RWPE1 (cell line): ENCODE measurements at regions not wholly inside any gene's neighbourhood (a gene's known extent, or its start where the extent isn't known, plus 50 kb on each side); places are given as distances from the start of the nearest gene placed in this dataset.

Source experiments
- CTCF ChIA-PET: fragments of 350-600 bp; sonication (Branson Sonifier 250); formaldehyde crosslinking; extraction: SDS; loops from one replicate; lab custom pipeline; 2021; lab: Yijun Ruan, JAX
- POLR2A ChIA-PET: fragments of 400-600 bp; formaldehyde crosslinking; extraction: SDS; loops from one replicate; lab custom pipeline; 2020; ENCODE audit warnings: antibody characterized with exemption; ENCODE audit not compliant: low non-redundant PET; lab: Yijun Ruan, JAX
- DNase-seq: peaks from one replicate; pipeline ENCODE4 v3.0.0; 2012; ENCODE audit warnings: low spot score
- H3K27ac ChIP-seq: fragments of 450-650 bp; 2 replicates; pipeline ENCODE4 v1.5.1; 2017
- TF ChIP-seq, protein P1 (sequence below): fragments of 450-650 bp; conservative IDR thresholded peaks from 2 replicates; pipeline ENCODE4 v1.5.1; 2017; ENCODE audit warnings: low read depth, mild to moderate bottlenecking

DNA sequence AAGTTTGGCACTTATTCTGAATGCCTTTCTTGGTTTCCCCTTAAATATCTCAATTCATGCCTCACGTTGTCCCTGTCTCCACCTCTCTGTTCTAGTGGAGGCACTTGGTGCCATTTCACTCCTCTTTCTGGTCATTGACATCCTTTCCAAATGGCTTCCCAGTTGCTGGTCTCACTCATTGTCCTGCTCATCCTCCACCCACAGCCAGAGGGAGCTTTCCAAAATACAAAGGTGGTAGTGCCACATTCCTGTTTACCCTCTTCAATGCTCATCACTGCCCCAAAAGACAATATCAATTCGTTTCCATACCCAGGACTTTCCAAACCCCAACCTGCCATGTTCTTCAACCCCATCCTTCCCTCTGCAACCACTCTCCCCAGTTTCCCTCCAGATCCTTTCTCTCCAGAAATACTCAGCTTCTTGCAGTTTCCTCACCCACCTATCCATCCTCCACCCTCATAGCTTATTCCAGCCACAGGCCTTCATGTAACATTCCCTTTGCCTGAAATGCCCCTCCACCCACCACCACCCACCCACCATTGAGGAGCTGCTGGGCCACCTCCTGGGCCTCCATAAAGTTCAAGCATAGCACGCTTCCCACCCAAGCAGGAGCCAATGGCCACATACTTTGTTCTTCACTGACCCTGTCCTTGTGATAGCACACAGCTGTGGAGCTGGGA is 63.1 kb upstream of the ADRB1 start:
- POLR2A ChIA-PET: no interaction called here
- DNase-seq: peak; percentile 31
- H3K27ac ChIP-seq: no peak overlapping the region
- TF ChIP-seq, protein P1, sequence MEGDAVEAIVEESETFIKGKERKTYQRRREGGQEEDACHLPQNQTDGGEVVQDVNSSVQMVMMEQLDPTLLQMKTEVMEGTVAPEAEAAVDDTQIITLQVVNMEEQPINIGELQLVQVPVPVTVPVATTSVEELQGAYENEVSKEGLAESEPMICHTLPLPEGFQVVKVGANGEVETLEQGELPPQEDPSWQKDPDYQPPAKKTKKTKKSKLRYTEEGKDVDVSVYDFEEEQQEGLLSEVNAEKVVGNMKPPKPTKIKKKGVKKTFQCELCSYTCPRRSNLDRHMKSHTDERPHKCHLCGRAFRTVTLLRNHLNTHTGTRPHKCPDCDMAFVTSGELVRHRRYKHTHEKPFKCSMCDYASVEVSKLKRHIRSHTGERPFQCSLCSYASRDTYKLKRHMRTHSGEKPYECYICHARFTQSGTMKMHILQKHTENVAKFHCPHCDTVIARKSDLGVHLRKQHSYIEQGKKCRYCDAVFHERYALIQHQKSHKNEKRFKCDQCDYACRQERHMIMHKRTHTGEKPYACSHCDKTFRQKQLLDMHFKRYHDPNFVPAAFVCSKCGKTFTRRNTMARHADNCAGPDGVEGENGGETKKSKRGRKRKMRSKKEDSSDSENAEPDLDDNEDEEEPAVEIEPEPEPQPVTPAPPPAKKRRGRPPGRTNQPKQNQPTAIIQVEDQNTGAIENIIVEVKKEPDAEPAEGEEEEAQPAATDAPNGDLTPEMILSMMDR: no peak
- CTCF ChIA-PET: interaction anchor here (0.6 to 1.6 kb wide), 16 partner anchors 12 to 1094 kb away, joined by 3 to 7 read pairs (median 3); no protein-coding TSS in a partner anchor

DNA sequence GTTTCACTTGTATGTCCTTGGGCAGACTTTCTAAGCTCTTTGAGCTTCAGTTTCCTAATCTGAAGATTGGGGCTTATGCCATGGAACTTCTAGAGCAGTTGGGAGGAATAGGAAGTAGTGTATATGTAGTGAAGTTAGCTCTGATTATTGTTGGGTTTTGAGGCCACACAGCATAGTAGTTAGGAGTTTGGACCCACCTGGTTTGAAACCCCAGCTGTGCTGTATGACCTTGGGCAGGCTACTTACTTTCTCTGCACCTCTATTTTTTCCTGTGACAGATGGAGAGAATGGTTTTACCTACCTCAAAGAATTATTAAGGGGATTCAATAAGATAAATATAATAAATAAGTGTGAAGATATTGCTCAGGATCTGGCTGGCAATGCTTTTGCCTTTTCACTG is 61.4 kb upstream of the ADRB1 start:
- ChIA-PET POLR2A (no interaction called here), CTCF (interaction anchor here (0.8 kb wide), 1 partner anchor 87 kb away, joined by 3 read pairs; no protein-coding TSS in a partner anchor)
- no peak for DNase-seq
- H3K27ac ChIP-seq: no peak overlapping the region
- TF ChIP-seq, protein P1: no peak

DNA sequence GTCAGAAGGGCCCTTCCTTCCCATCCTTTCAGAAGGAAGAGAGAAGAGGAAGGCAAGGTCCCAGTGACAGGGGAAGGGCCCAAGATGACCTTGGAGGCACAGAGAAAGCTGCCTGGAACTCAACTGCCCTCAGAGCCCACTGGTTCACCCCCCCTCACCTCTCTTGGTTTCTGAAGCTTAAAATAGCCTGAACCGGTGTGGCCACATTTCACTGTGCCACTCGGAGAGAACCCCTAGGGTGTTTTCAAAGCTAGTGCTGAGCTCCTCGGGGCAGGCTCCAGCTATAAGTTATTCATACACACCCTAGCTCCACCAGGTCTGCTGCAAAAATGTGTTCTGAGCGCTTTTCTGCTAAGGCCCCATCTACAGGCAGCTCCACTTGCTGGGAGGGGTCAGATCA is 60.9 kb upstream of the ADRB1 start:
- CTCF ChIA-PET: interaction anchor here (0.8 kb wide), 1 partner anchor 86 kb away, joined by 3 read pairs; no protein-coding TSS in a partner anchor
- H3K27ac ChIP-seq: no peak overlapping the region
- no peak for DNase-seq
- POLR2A ChIA-PET: no interaction called here
- TF ChIP-seq, protein P1: no peak

DNA sequence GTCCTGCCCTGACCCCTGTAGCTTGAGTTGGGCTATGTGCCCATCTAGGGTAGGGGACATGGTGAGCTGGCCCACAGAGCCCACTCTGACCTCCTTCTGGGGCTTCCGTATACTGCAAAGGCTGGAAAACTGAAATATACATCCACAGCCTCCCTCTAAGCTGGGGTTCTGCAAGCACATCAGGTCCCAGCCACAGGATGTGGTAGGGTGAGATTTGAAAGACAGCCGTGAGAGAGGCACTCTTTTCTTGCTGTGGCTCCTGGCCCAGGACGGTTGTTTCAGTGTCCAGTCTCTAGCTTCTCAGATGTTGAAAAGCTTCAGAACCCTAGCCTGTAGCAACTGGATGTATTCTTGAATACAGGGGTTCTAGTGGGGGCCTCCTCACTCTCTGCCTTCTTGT is 60.1 kb upstream of the ADRB1 start:
- H3K27ac ChIP-seq: no peak overlapping the region
- ChIA-PET CTCF (no interaction called here), POLR2A (no interaction called here)
- TF ChIP-seq, protein P1: no peak
- DNase-seq: no peak

DNA sequence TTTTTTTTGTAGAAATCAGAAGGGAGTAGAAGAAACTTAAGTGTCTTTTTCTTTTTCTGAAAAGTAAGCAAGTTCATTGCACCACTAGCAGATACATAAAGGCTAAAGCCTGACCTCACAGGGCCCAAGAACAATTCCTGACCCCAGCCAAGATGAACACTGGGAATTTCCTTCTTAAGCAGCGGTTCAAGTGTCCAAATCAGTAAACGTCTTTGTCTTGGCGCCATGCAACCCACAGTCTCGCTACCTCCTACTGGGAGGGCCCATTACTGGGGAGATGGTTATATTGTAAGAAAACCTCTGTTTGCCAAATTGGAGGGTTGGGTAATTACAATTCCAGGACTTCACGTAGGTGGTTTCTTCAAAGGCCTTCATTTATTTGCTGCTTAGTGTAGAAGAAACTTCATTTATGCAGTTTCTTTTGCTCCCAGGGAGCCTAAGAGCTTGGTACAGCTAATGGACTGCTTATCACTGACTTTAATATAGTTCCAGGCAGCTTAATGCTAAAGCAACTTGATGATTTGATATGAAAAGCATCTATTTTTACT is 58.3 kb upstream of the ADRB1 start:
- H3K27ac ChIP-seq: no peak overlapping the region
- TF ChIP-seq, protein P1: no peak
- ChIA-PET CTCF (interaction anchor here (0.6 kb wide), 1 partner anchor 60 kb away, joined by 3 read pairs; no protein-coding TSS in a partner anchor), POLR2A (no interaction called here)
- no peak for DNase-seq

DNA sequence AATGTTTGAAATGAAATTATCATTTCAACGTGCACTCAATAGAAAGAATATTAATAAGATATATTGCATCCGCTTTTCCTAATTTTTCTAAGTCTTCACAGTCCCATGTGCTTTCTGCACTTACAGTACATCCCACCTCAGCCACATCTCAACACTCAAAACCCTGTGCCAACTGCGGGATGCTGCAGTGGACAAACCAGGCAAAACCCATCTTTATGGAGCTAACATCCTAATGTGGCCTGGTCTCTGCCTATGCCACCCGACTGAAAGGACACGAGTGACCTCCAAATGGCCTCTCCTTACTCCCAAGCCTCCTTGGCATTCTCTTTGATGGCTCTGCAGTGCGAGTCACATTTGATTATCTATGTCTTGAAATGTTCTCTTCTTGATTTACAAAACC is 57.4 kb upstream of the ADRB1 start:
- DNase-seq: no peak
- H3K27ac ChIP-seq: no peak overlapping the region
- CTCF ChIA-PET: interaction anchor here (0.6 kb wide), 1 partner anchor 205 kb away, joined by 3 read pairs; no protein-coding TSS in a partner anchor
- TF ChIP-seq, protein P1: no peak
- POLR2A ChIA-PET: no interaction called here
